HL-60 (cell line): ENCODE measurements at regions not wholly inside any gene's neighbourhood (a gene's known extent, or its start where the extent isn't known, plus 50 kb on each side); places are given as distances from the start of the nearest gene placed in this dataset.
"Not testable (repeated sequence)": the region's sequence is repeated elsewhere in the genome, so short reads cannot be mapped to it uniquely, and the experiment has no call there.

Experiments
- CTCF ChIP-seq: IDR thresholded peaks from one replicate; pipeline ENCODE4 v1.5.1; 2011; ENCODE audit warnings: low read length, control low read depth, inconsistent platforms; ENCODE audit not compliant: insufficient read depth
- POLR2AphosphoS5 ChIP-seq: IDR thresholded peaks from 2 replicates; pipeline ENCODE4 v1.6.1; 2012; ENCODE audit warnings: low read depth
- REST ChIP-seq: IDR thresholded peaks from 2 replicates; pipeline ENCODE4 v1.6.1; 2012; ENCODE audit warnings: low read depth; ENCODE audit not compliant: insufficient replicate concordance

GRCh38 chr12:74676955-74677354 is 139.3 kb downstream of the ATXN7L3B start:
- not testable (repeated sequence) for TF ChIP-seq CTCF, POLR2AphosphoS5, REST
